ENCODE measurements at regions not wholly inside any gene's neighbourhood (a gene's known extent, or its start where the extent isn't known, plus 50 kb on each side); places are given as distances from the start of the nearest gene placed in this dataset.
"Not testable (repeated sequence)": the region's sequence is repeated elsewhere in the genome, so short reads cannot be mapped to it uniquely, and the experiment has no call there.

DNA sequence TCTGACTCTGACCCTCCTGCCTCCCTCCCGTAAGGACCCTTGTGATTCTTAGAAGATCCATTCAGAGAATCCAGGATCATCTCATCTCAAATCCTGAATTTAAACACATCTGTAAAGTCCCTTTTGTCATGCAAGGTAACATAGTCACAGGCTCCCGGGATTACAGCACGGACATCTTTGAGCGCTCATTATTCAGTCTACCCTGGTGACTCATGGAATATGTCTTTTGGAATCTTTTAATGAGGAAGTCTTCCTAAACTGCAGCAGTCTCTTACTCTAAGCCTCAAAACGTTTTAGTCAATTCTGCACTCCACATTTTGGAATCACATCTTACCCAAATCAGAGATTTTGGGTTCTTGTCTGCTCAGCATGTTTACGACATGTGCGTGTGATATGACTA, 198.5 kb upstream of the IRF2BP2 start:
- H3K4me3 ChIP-seq (ENCODE audit: low read depth, low read length); CTCF ChIA-PET; H3K27ac ChIP-seq (ENCODE audit: extremely low read depth, low read depth, low read length); H3K36me3 ChIP-seq (ENCODE audit: control insufficient read depth in 2 of 2, insufficient read depth in 1 of 2, low read length in 2 of 2); POLR2A ChIA-PET; H3K9me3 ChIP-seq (ENCODE audit: control insufficient read depth, insufficient read depth, low read depth, low read length); H3K4me1 ChIP-seq (ENCODE audit: control insufficient read depth, insufficient read depth, low read length): not testable (repeated sequence)

DNA sequence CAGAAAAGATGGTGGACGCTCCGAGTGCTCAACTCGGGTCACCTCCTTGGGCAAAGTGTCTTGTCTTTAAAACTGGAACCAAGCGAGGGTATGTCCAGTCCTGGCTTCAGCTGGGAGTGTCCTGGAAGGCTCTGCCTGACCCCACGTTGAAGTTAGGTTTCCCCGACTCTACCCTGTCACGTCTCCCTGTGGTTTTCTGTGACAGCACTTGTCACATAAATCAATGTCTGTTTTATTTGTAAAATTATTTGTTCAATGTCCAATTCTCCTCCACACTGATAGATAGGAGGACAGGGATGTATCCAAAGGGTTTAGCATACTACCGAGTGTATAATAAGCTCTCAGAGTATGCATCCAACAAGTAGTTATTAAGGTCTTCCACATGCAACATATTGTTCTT, 197.7 kb upstream of the IRF2BP2 start:
- H3K9me3 ChIP-seq (ENCODE audit: control insufficient read depth, insufficient read depth, low read depth, low read length); POLR2A ChIA-PET; CTCF ChIA-PET; H3K4me1 ChIP-seq (ENCODE audit: control insufficient read depth, insufficient read depth, low read length); H3K36me3 ChIP-seq (ENCODE audit: control insufficient read depth in 2 of 2, insufficient read depth in 1 of 2, low read length in 2 of 2); H3K27ac ChIP-seq (ENCODE audit: extremely low read depth, low read depth, low read length); H3K4me3 ChIP-seq (ENCODE audit: low read depth, low read length): not testable (repeated sequence)

DNA sequence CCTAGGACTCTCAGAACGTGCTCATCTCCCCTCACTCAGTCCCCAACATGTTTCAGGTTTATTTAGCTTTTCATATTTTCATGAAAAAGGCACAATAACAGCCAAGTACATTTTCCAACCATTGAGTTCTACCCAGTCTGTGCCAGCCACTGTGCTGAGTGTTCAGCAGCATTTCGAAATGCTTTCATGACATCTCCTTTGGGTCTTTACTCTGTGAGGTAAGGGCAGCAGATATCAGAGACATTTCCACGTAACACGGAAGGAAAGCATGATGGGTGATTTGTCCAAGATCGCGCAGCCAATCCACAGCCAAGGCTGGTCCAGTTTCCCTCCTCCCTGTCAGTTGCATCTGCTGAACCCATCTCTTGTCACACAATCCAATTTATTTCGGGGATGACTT, 192.6 kb upstream of the IRF2BP2 start:
- H3K4me1 ChIP-seq (ENCODE audit: control insufficient read depth, insufficient read depth, low read length); POLR2A ChIA-PET; CTCF ChIA-PET; H3K36me3 ChIP-seq (ENCODE audit: control insufficient read depth in 2 of 2, insufficient read depth in 1 of 2, low read length in 2 of 2); H3K4me3 ChIP-seq (ENCODE audit: low read depth, low read length); H3K9me3 ChIP-seq (ENCODE audit: control insufficient read depth, insufficient read depth, low read depth, low read length); H3K27ac ChIP-seq (ENCODE audit: extremely low read depth, low read depth, low read length): not testable (repeated sequence)

DNA sequence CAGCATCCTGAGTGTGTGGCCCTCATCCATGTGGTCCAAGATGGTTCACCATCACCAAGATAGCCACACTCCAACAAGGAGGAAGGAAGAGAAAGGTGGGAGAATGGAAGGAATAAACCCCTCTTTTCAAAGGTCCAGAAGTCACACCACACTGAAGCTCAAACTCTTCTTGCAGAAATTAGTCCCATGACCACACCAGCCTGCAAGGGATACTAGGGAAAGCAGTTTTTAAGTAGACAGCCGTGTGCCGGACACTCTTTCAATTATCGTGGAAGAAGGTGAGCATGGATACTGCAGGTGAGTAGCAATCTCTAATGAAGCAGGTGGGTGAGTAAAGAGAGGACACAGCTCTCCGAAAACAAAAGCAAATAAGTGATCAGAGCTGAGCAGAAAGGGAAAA, 191.7 kb upstream of the IRF2BP2 start:
- CTCF ChIA-PET; H3K4me1 ChIP-seq (ENCODE audit: control insufficient read depth, insufficient read depth, low read length); POLR2A ChIA-PET; H3K36me3 ChIP-seq (ENCODE audit: control insufficient read depth in 2 of 2, insufficient read depth in 1 of 2, low read length in 2 of 2); H3K9me3 ChIP-seq (ENCODE audit: control insufficient read depth, insufficient read depth, low read depth, low read length); H3K27ac ChIP-seq (ENCODE audit: extremely low read depth, low read depth, low read length); H3K4me3 ChIP-seq (ENCODE audit: low read depth, low read length): not testable (repeated sequence)

DNA sequence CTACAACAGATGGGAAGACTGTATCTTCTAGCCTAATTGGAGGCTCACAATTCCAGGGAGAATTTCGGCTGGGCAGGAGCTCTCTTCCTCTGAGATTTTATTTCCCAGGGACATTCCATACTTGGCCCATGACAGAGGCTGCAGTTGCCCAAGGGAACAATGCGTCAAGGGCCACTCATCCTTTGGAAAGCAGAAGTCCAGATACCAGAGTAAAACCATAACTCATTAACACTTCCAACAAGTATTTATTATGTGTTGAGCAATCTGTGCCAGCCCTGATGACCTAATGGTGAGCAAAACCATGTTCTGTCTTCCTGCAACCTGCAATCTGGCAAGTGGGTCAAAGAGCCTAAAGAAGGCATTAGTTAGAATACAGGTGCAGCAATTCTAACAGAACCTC, 191.2 kb upstream of the IRF2BP2 start:
- H3K4me3 ChIP-seq (ENCODE audit: low read depth, low read length); H3K36me3 ChIP-seq (ENCODE audit: control insufficient read depth in 2 of 2, insufficient read depth in 1 of 2, low read length in 2 of 2); H3K9me3 ChIP-seq (ENCODE audit: control insufficient read depth, insufficient read depth, low read depth, low read length); CTCF ChIA-PET; H3K4me1 ChIP-seq (ENCODE audit: control insufficient read depth, insufficient read depth, low read length); H3K27ac ChIP-seq (ENCODE audit: extremely low read depth, low read depth, low read length); POLR2A ChIA-PET: not testable (repeated sequence)

DNA sequence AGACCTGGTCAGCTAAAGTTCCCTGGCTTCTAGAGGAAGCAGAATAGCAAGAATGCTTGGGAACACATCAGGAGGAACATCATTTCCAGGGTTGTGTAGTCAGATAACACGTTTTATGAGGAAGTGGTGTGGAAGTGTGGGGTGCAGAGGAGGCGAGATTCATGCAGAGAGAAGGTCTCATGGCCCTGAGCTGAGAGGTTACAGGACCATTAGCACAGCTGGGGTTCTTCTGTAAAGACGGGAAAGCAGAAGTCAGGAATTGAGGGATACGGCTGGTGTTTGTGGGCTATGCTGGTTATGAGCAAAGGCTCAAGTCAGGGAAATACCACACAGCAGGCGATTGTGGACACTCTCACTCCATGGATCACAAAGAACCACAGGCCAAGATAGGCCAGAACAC, 190.6 kb upstream of the IRF2BP2 start:
- H3K36me3 ChIP-seq (ENCODE audit: control insufficient read depth in 2 of 2, insufficient read depth in 1 of 2, low read length in 2 of 2); H3K9me3 ChIP-seq (ENCODE audit: control insufficient read depth, insufficient read depth, low read depth, low read length); H3K27ac ChIP-seq (ENCODE audit: extremely low read depth, low read depth, low read length); POLR2A ChIA-PET; H3K4me1 ChIP-seq (ENCODE audit: control insufficient read depth, insufficient read depth, low read length); CTCF ChIA-PET; H3K4me3 ChIP-seq (ENCODE audit: low read depth, low read length): not testable (repeated sequence)

DNA sequence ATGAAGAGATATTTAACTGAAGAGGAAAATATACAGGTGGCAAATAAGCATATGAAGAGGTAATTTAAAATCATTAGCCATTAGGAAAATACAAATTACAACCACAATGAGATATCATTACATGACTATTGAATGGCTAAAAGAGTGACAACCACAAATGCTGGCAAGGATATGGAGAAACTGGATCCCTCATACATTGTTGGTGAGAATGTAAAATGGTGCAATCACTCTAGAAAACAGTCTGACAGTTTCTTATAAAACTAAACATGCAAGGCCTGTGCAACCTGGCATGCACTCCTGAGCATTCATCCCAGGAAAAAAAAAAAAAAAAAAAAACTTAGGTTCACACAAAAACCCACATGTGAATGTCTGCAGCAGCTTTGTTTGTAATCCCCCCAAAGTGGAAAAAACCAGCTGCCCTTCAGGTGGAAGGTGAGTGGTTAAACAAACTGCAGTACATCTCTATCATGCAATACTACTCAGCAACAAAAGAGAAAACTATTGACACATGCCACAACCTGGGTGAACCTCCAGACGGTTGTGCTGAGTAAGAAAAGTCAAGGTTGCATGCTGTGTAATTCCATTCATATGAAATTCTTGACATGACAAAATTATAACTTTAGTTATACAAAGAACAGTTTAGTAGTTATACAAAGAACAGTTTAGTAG, 189.2 kb upstream of the IRF2BP2 start:
- H3K36me3 ChIP-seq (ENCODE audit: control insufficient read depth in 2 of 2, insufficient read depth in 1 of 2, low read length in 2 of 2); H3K4me1 ChIP-seq (ENCODE audit: control insufficient read depth, insufficient read depth, low read length); H3K27ac ChIP-seq (ENCODE audit: extremely low read depth, low read depth, low read length); CTCF ChIA-PET; H3K4me3 ChIP-seq (ENCODE audit: low read depth, low read length); POLR2A ChIA-PET; H3K9me3 ChIP-seq (ENCODE audit: control insufficient read depth, insufficient read depth, low read depth, low read length): not testable (repeated sequence)

DNA sequence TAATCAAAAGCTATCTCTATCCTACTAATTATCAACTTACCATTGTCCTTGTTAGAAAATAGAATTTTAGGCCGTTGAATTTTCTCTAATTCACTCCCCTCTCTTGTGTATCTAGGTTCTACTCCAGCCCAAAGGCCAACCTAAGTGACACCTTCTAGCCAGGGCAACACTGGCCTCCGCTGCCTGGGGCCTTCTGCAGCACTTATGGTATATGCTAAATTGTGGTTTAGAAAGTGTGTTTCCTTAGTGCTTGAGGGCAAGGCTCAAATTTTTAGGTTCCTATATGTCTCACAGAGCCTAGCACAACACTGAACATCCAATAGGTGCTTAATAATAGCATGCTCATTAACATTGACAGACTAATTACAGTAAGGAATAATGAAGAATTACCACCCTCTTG, 187.2 kb upstream of the IRF2BP2 start:
- CTCF ChIA-PET; POLR2A ChIA-PET; H3K4me1 ChIP-seq (ENCODE audit: control insufficient read depth, insufficient read depth, low read length); H3K36me3 ChIP-seq (ENCODE audit: control insufficient read depth in 2 of 2, insufficient read depth in 1 of 2, low read length in 2 of 2); H3K27ac ChIP-seq (ENCODE audit: extremely low read depth, low read depth, low read length); H3K4me3 ChIP-seq (ENCODE audit: low read depth, low read length); H3K9me3 ChIP-seq (ENCODE audit: control insufficient read depth, insufficient read depth, low read depth, low read length): not testable (repeated sequence)

DNA sequence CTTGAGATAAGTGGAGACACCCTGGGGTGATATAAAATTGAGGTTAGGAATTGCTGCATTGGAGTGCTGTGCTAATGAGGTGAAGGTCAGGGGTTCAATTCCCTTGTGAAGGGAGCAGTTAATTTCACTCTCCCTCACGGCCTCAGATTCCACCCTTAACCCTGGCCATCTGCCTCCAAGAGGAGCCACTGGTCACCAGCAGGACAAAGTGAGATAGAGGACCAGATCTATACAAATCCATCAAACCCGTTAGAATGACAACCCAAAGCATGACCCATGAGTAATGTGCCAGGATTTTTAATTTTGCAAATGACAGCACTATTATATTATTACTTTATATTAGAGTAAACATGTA, 186.4 kb upstream of the IRF2BP2 start:
- CTCF ChIA-PET; H3K4me1 ChIP-seq (ENCODE audit: control insufficient read depth, insufficient read depth, low read length); H3K36me3 ChIP-seq (ENCODE audit: control insufficient read depth in 2 of 2, insufficient read depth in 1 of 2, low read length in 2 of 2); POLR2A ChIA-PET; H3K27ac ChIP-seq (ENCODE audit: extremely low read depth, low read depth, low read length); H3K4me3 ChIP-seq (ENCODE audit: low read depth, low read length); H3K9me3 ChIP-seq (ENCODE audit: control insufficient read depth, insufficient read depth, low read depth, low read length): not testable (repeated sequence)

DNA sequence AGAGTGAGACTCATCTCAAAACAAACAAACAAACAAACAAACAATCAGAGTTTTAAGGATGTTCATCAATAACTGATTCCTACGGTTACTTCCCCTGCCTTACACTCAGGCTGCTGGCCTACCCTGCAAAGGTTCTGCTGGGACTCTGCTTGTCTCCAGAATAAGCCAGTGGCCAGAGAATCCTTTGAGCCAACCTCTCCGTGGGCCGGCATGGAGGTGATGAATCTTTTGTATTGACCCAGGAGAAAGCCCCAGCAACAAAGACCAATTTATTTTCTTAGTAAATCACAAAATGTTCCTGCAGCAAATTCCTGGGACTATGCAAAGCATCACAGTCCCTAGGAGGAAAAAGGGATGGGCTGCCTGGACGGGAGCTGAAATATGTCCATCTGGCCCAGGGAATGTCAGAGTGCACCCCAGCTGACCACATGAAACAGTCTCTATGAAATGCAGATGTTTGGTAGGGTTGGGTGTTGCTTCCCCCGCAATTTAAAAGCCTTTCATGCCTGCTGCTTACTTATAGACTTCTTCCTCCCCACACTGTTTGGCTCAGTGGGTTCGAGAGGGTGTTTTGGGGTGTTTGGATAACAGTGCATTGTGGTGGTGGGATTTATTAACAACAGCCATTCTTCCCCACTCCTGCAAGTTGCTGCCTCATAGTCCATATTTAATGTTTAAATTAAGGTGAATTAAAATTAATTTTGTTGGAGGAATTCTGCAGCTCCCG, 185.9 kb upstream of the IRF2BP2 start:
- H3K9me3 ChIP-seq (ENCODE audit: control insufficient read depth, insufficient read depth, low read depth, low read length); H3K36me3 ChIP-seq (ENCODE audit: control insufficient read depth in 2 of 2, insufficient read depth in 1 of 2, low read length in 2 of 2); H3K4me3 ChIP-seq (ENCODE audit: low read depth, low read length); H3K27ac ChIP-seq (ENCODE audit: extremely low read depth, low read depth, low read length); CTCF ChIA-PET; POLR2A ChIA-PET; H3K4me1 ChIP-seq (ENCODE audit: control insufficient read depth, insufficient read depth, low read length): not testable (repeated sequence)

DNA sequence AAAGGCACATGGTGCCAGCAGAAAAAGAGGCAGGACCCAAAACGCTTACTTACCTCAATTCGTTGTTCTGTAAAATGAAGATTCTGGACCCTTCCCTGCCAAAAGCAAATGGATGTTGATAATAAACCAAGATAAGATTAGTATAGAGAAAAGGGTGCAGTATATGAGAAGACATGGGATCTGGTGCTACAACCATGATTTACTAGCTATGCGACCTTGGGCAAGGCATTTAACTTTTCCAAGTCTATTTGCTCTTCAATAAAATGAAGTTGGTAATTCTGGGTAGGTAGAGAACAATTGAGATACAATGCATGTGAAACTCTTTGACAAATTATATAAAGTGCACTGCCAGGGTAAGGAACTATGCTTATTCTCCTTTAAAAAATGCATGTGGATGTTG, 185.0 kb upstream of the IRF2BP2 start:
- POLR2A ChIA-PET; H3K4me3 ChIP-seq (ENCODE audit: low read depth, low read length); H3K27ac ChIP-seq (ENCODE audit: extremely low read depth, low read depth, low read length); H3K36me3 ChIP-seq (ENCODE audit: control insufficient read depth in 2 of 2, insufficient read depth in 1 of 2, low read length in 2 of 2); CTCF ChIA-PET; H3K4me1 ChIP-seq (ENCODE audit: control insufficient read depth, insufficient read depth, low read length); H3K9me3 ChIP-seq (ENCODE audit: control insufficient read depth, insufficient read depth, low read depth, low read length): not testable (repeated sequence)

DNA sequence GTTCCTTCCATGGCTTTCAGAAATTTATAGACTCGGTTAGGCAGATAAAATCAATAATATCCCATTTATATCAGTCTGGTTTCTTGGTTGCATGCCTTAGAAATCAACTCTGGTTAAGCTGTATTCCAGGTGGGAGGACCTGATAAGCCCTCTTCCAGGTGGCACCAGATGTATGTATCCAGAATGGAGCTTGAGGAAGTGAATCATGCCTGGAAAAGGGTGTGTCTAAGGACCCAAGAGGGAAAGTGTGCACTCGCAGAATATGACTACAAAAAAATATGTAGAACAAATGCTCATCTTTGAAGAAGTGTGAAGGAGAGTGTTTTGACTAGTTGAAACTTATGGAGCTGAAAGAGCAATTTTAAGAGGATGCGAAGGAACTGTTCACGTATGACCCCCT, 184.5 kb upstream of the IRF2BP2 start:
- H3K4me3 ChIP-seq (ENCODE audit: low read depth, low read length); POLR2A ChIA-PET; H3K27ac ChIP-seq (ENCODE audit: extremely low read depth, low read depth, low read length); H3K4me1 ChIP-seq (ENCODE audit: control insufficient read depth, insufficient read depth, low read length); H3K9me3 ChIP-seq (ENCODE audit: control insufficient read depth, insufficient read depth, low read depth, low read length); CTCF ChIA-PET; H3K36me3 ChIP-seq (ENCODE audit: control insufficient read depth in 2 of 2, insufficient read depth in 1 of 2, low read length in 2 of 2): not testable (repeated sequence)

Measured in HEK293 (cell line).